HepG2 (cell line): ENCODE measurements at regions not wholly inside any gene's neighbourhood (a gene's known extent, or its start where the extent isn't known, plus 50 kb on each side); places are given as distances from the start of the nearest gene placed in this dataset.
A peak's percentile ranks its signal among the peaks of the same experiment; 100 is the strongest.

Experiments used
- AKAP8 ChIP-seq: sonication (generic); formaldehyde crosslinking; IDR thresholded peaks from 2 replicates; pipeline ENCODE4 v1.5.1; 2020; ENCODE audit warnings: mild to moderate bottlenecking, missing genetic modification reagents
- CENPX ChIP-seq: sonication (generic); formaldehyde crosslinking; IDR thresholded peaks from 2 replicates; pipeline ENCODE4 v1.9.0; 2021; ENCODE audit warnings: mild to moderate bottlenecking, missing genetic modification reagents, moderate library complexity
- CHD4 ChIP-seq: fragments of 200-600 bp; sonication (generic); IDR thresholded peaks from 2 replicates; pipeline ENCODE4 v1.7.0; 2017; ENCODE audit warnings: mild to moderate bottlenecking, low read length, borderline replicate concordance
- JARID2 ChIP-seq: sonication (generic); formaldehyde crosslinking; IDR thresholded peaks from 2 replicates; pipeline ENCODE4 v1.8.1; 2023; ENCODE audit warnings: missing genetic modification reagents, inconsistent platforms; ENCODE audit not compliant: insufficient replicate concordance
- NFAT5 ChIP-seq: sonication (generic); formaldehyde crosslinking; IDR thresholded peaks from 2 replicates; pipeline ENCODE4 v1.4.0; 2020; ENCODE audit warnings: missing genetic modification reagents
- SKIL ChIP-seq: sonication (generic); formaldehyde crosslinking; IDR thresholded peaks from 2 replicates; pipeline ENCODE4 v1.8.0; 2022; ENCODE audit warnings: missing genetic modification reagents, mild to moderate bottlenecking, moderate library complexity, borderline replicate concordance
- SNAI1 ChIP-seq: sonication (generic); formaldehyde crosslinking; IDR thresholded peaks from 2 replicates; pipeline ENCODE4 v1.5.0; 2020; ENCODE audit warnings: mild to moderate bottlenecking, missing genetic modification reagents, borderline replicate concordance
- TF ChIP-seq, protein P1 (sequence below): sonication (generic); formaldehyde crosslinking; IDR thresholded peaks from 2 replicates; pipeline ENCODE4 v1.4.0; 2020; ENCODE audit warnings: missing genetic modification reagents, borderline replicate concordance
- TF ChIP-seq, protein P2 (sequence below): sonication (generic); formaldehyde crosslinking; IDR thresholded peaks from 2 replicates; pipeline ENCODE4 v1.4.0; 2020; ENCODE audit warnings: missing genetic modification reagents
- TF ChIP-seq, protein P3 (sequence below): fragments of 450-650 bp; IDR thresholded peaks from 2 replicates; pipeline ENCODE4 v1.6.1; 2017; ENCODE audit warnings: mild to moderate bottlenecking

- TF ChIP-seq NFAT5 (no peak), CHD4 (no peak), SNAI1 (CRISPR knock-in tag) (no peak), CENPX (CRISPR knock-in tag) (no peak), JARID2 (CRISPR knock-in tag) (no peak), AKAP8 (CRISPR knock-in tag) (no peak), SKIL (CRISPR knock-in tag) (0 out of 2 replicates have a peak, but pooled peaks have one; percentile 36)
- TF ChIP-seq, protein P1, sequence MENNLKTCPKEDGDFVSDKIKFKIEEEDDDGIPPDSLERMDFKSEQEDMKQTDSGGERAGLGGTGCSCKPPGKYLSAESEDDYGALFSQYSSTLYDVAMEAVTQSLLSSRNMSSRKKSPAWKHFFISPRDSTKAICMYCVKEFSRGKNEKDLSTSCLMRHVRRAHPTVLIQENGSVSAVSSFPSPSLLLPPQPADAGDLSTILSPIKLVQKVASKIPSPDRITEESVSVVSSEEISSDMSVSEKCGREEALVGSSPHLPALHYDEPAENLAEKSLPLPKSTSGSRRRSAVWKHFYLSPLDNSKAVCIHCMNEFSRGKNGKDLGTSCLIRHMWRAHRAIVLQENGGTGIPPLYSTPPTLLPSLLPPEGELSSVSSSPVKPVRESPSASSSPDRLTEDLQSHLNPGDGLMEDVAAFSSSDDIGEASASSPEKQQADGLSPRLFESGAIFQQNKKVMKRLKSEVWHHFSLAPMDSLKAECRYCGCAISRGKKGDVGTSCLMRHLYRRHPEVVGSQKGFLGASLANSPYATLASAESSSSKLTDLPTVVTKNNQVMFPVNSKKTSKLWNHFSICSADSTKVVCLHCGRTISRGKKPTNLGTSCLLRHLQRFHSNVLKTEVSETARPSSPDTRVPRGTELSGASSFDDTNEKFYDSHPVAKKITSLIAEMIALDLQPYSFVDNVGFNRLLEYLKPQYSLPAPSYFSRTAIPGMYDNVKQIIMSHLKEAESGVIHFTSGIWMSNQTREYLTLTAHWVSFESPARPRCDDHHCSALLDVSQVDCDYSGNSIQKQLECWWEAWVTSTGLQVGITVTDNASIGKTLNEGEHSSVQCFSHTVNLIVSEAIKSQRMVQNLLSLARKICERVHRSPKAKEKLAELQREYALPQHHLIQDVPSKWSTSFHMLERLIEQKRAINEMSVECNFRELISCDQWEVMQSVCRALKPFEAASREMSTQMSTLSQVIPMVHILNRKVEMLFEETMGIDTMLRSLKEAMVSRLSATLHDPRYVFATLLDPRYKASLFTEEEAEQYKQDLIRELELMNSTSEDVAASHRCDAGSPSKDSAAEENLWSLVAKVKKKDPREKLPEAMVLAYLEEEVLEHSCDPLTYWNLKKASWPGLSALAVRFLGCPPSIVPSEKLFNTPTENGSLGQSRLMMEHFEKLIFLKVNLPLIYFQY (CRISPR knock-in tag): no peak; the same call in 1 of the 2 replicates
- TF ChIP-seq, protein P2, sequence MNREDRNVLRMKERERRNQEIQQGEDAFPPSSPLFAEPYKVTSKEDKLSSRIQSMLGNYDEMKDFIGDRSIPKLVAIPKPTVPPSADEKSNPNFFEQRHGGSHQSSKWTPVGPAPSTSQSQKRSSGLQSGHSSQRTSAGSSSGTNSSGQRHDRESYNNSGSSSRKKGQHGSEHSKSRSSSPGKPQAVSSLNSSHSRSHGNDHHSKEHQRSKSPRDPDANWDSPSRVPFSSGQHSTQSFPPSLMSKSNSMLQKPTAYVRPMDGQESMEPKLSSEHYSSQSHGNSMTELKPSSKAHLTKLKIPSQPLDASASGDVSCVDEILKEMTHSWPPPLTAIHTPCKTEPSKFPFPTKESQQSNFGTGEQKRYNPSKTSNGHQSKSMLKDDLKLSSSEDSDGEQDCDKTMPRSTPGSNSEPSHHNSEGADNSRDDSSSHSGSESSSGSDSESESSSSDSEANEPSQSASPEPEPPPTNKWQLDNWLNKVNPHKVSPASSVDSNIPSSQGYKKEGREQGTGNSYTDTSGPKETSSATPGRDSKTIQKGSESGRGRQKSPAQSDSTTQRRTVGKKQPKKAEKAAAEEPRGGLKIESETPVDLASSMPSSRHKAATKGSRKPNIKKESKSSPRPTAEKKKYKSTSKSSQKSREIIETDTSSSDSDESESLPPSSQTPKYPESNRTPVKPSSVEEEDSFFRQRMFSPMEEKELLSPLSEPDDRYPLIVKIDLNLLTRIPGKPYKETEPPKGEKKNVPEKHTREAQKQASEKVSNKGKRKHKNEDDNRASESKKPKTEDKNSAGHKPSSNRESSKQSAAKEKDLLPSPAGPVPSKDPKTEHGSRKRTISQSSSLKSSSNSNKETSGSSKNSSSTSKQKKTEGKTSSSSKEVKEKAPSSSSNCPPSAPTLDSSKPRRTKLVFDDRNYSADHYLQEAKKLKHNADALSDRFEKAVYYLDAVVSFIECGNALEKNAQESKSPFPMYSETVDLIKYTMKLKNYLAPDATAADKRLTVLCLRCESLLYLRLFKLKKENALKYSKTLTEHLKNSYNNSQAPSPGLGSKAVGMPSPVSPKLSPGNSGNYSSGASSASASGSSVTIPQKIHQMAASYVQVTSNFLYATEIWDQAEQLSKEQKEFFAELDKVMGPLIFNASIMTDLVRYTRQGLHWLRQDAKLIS (CRISPR knock-in tag): no peak
- TF ChIP-seq, protein P3, sequence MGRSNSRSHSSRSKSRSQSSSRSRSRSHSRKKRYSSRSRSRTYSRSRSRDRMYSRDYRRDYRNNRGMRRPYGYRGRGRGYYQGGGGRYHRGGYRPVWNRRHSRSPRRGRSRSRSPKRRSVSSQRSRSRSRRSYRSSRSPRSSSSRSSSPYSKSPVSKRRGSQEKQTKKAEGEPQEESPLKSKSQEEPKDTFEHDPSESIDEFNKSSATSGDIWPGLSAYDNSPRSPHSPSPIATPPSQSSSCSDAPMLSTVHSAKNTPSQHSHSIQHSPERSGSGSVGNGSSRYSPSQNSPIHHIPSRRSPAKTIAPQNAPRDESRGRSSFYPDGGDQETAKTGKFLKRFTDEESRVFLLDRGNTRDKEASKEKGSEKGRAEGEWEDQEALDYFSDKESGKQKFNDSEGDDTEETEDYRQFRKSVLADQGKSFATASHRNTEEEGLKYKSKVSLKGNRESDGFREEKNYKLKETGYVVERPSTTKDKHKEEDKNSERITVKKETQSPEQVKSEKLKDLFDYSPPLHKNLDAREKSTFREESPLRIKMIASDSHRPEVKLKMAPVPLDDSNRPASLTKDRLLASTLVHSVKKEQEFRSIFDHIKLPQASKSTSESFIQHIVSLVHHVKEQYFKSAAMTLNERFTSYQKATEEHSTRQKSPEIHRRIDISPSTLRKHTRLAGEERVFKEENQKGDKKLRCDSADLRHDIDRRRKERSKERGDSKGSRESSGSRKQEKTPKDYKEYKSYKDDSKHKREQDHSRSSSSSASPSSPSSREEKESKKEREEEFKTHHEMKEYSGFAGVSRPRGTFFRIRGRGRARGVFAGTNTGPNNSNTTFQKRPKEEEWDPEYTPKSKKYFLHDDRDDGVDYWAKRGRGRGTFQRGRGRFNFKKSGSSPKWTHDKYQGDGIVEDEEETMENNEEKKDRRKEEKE: no peak
Measured at GRCh38 chr15:53034767-53035245, 244.7 kb upstream of the ONECUT1 start (continued).
